ENCODE measurements at regions not wholly inside any gene's neighbourhood (a gene's known extent, or its start where the extent isn't known, plus 50 kb on each side); places are given as distances from the start of the nearest gene placed in this dataset.

DNA sequence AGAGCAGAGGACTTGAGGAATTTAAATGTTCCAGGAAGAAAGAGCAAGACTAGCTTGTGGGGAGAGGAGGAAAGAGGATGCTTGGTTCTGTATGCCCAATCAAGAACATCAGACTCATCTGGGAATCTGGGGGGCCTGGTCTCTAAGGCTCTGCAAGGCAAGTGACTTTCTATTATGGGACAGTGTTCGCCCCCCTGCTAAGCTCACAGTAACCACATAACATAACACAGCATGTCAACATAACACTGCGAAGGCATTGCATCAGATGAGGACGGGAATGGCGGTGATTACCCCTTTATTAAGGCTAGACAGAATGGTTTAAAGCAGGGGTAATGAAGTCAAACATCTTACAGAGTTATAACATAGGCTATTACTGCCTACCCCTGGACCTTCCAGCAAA is 176.6 kb upstream of the IRX6 start:
- Mint-ChIP-seq H3K27me3 (ENCODE audit: unreplicated experiment) (peaks cover 2% of the 10 kb centered on the region), H3K36me3 (ENCODE audit: low read depth, unreplicated experiment) (no peaks in the 10 kb centered on the region), H3K9me3 (ENCODE audit: unreplicated experiment) (no peaks in the 10 kb centered on the region), H3K27ac (ENCODE audit: unreplicated experiment) (no peak overlapping the region), H3K4me1 (ENCODE audit: unreplicated experiment) (no peaks in the 10 kb centered on the region), H3K4me3 (ENCODE audit: unreplicated experiment) (no peak overlapping the region)
- DNase-seq (ENCODE audit: low spot score), result no peak
- TF ChIP-seq, protein P1, sequence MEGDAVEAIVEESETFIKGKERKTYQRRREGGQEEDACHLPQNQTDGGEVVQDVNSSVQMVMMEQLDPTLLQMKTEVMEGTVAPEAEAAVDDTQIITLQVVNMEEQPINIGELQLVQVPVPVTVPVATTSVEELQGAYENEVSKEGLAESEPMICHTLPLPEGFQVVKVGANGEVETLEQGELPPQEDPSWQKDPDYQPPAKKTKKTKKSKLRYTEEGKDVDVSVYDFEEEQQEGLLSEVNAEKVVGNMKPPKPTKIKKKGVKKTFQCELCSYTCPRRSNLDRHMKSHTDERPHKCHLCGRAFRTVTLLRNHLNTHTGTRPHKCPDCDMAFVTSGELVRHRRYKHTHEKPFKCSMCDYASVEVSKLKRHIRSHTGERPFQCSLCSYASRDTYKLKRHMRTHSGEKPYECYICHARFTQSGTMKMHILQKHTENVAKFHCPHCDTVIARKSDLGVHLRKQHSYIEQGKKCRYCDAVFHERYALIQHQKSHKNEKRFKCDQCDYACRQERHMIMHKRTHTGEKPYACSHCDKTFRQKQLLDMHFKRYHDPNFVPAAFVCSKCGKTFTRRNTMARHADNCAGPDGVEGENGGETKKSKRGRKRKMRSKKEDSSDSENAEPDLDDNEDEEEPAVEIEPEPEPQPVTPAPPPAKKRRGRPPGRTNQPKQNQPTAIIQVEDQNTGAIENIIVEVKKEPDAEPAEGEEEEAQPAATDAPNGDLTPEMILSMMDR (IDR thresholded peaks at IDR 0.05; ENCODE audit: unreplicated experiment), result no peak

DNA sequence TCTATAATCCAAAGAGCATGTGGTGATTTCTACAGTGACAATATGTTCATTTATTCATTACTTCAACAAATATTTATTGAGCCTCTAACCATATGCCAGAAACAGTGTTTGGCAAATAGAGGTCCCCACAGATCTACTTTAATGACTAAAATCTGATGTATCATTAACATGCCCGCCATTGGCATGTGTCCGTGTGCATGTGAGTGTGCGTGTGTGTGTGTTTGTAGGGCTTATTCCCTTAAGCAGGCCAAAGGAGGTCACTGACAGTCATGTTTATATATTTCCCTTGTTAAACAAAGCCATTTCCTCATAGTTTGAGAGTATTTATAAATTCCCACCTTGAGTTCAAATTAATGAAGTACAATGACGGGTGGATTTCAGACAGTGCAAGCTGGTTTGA is 174.4 kb upstream of the IRX6 start:
- Mint-ChIP-seq H3K27ac (ENCODE audit: unreplicated experiment) (no peak overlapping the region), H3K9me3 (ENCODE audit: unreplicated experiment) (no peaks in the 10 kb centered on the region), H3K4me1 (ENCODE audit: unreplicated experiment) (no peaks in the 10 kb centered on the region), H3K27me3 (ENCODE audit: unreplicated experiment) (no peaks in the 10 kb centered on the region), H3K4me3 (ENCODE audit: unreplicated experiment) (no peak overlapping the region), H3K36me3 (ENCODE audit: low read depth, unreplicated experiment) (no peaks in the 10 kb centered on the region)
- TF ChIP-seq, protein P1 (IDR thresholded peaks at IDR 0.05; ENCODE audit: unreplicated experiment), result no peak
- no peak for DNase-seq (ENCODE audit: low spot score)

DNA sequence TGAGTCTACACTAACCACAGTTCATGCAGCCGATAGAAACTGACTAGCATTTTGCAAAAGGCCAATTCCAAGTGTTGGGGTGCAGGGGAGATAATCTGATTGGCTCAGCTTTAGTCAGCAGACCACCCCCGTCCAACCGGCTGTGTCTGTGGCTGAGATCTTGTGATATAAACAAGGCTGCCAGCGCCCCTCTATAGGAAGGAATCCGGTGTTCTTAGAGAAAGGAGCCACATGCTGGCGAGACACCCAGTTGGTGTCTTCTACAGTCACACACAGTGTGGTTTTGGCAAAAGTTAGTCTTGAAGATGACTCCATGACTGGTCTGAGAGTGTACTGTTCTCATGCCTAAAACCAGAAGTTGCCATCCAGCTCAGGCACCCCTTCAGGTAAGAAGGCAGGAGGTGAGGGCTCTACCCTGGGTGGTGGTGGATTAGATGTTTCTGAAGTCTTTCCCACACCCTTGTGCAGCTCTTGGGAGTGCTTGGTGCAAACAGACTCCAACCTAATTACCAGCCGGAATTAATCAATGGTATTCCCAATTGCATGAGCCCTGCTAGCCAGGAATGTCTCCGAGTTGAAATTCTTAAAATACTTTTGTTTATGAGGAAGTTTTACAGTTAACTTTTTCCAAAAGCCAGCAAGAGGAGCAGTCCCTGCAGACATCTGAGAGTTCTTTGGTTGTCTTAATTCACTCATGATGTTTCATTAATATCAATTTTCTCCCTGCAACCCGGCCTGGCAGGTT is 172.3 kb upstream of the IRX6 start:
- TF ChIP-seq, protein P1 (IDR thresholded peaks at IDR 0.05; ENCODE audit: unreplicated experiment), result no peak
- Mint-ChIP-seq H3K4me1 (ENCODE audit: unreplicated experiment) (no peaks in the 10 kb centered on the region), H3K27ac (ENCODE audit: unreplicated experiment) (no peak overlapping the region), H3K36me3 (ENCODE audit: low read depth, unreplicated experiment) (no peaks in the 10 kb centered on the region), H3K9me3 (ENCODE audit: unreplicated experiment) (no peaks in the 10 kb centered on the region), H3K4me3 (ENCODE audit: unreplicated experiment) (no peak overlapping the region), H3K27me3 (ENCODE audit: unreplicated experiment) (no peaks in the 10 kb centered on the region)
- DNase-seq (ENCODE audit: low spot score), result no peak

DNA sequence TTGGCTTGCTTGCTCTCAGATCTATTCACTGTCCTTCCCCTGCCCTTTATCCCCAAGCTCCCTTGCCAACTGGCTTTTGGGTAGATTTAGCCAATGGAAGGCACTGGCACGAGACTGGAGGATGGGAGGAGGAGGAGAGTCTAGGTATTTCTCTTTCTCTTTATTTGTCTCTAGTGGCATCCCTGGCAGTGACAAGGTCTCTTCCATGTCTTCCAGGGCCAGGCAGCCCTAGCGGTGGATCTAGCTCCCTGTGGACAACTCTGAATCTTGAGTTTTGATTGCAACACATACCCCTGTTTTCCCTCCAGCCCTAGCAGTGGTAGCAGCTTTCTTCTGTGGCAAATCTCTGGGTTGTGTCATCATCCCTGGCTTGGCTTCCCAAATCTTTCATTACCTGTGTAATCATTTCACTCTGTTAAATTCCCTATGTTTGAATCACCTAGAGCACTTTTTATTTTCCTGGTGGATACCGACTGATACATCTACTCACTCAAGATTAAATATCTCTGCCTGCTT is 171.1 kb upstream of the IRX6 start:
- no peaks in the 10 kb centered on the region for H3K36me3 Mint-ChIP-seq (ENCODE audit: low read depth, unreplicated experiment)
- H3K4me3 Mint-ChIP-seq (ENCODE audit: unreplicated experiment), result no peak overlapping the region
- no peaks in the 10 kb centered on the region for H3K27me3 Mint-ChIP-seq (ENCODE audit: unreplicated experiment)
- H3K27ac Mint-ChIP-seq (ENCODE audit: unreplicated experiment), result no peak overlapping the region
- TF ChIP-seq, protein P1 (IDR thresholded peaks at IDR 0.05; ENCODE audit: unreplicated experiment), result no peak
- no peaks in the 10 kb centered on the region for H3K4me1 Mint-ChIP-seq (ENCODE audit: unreplicated experiment)
- no peak for DNase-seq (ENCODE audit: low spot score)
- no peaks in the 10 kb centered on the region for H3K9me3 Mint-ChIP-seq (ENCODE audit: unreplicated experiment)

DNA sequence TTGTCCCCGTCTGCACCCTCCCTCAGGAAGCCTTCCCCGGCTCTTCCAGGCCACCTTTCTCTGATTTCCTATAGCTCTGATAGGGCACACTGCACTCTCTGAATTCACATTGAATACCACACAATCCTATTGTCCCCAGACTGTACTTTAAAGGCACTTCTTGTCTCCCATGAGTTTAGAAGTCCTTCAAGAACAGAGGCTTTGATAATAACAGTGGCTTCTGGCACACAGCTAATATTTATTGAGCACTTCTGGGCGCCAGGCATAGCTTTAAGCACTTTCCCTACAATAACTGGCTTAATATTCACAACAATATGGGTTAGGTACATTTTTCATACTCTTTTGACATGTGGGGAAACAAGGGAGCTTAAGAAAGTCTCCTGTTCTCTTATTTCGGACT is 169.7 kb upstream of the IRX6 start:
- Mint-ChIP-seq H3K27ac (ENCODE audit: unreplicated experiment) (no peak overlapping the region), H3K4me1 (ENCODE audit: unreplicated experiment) (no peaks in the 10 kb centered on the region), H3K4me3 (ENCODE audit: unreplicated experiment) (no peak overlapping the region), H3K27me3 (ENCODE audit: unreplicated experiment) (no peaks in the 10 kb centered on the region), H3K36me3 (ENCODE audit: low read depth, unreplicated experiment) (no peaks in the 10 kb centered on the region), H3K9me3 (ENCODE audit: unreplicated experiment) (no peaks in the 10 kb centered on the region)
- TF ChIP-seq, protein P1 (IDR thresholded peaks at IDR 0.05; ENCODE audit: unreplicated experiment), result no peak
- DNase-seq (ENCODE audit: low spot score), result no peak
